Neural cell (in vitro differentiated cells): ENCODE measurements at regions not wholly inside any gene's neighbourhood (a gene's known extent, or its start where the extent isn't known, plus 50 kb on each side); places are given as distances from the start of the nearest gene placed in this dataset.

ENCODE experiments used
- H2AFZ ChIP-seq: fragments of 200-600, 300-800 bp; sonication (generic), shearing (Covaris generic); 2 replicates; pipeline ENCODE4 v1.6.0; 2014; ENCODE audit warnings: low read depth, mild to moderate bottlenecking, antibody characterized with exemption, low read length, moderate library complexity
- H3F3A ChIP-seq: fragments of 200-600 bp; shearing (Covaris generic); 2 replicates; pipeline ENCODE4 v1.6.1; 2016; ENCODE audit warnings: mild to moderate bottlenecking, moderate library complexity, mixed read lengths, antibody characterized with exemption, low read length; ENCODE audit not compliant: insufficient read depth, poor library complexity, severe bottlenecking
- H3K27ac ChIP-seq: fragments of 200-600, 300-800 bp; sonication (generic), shearing (Covaris generic); 2 replicates; pipeline ENCODE4 v1.5.1; 2014; ENCODE audit warnings: mild to moderate bottlenecking, low read length, moderate library complexity
- H3K27me3 ChIP-seq: fragments of 300-800, 200-600 bp; sonication (generic), shearing (Covaris generic); 2 replicates; pipeline ENCODE4 v1.6.0; 2014; ENCODE audit warnings: mild to moderate bottlenecking, low read depth, low read length, moderate library complexity; ENCODE audit not compliant: insufficient read depth
- H3K36me3 ChIP-seq: fragments of 300-800, 200-600 bp; sonication (generic), shearing (Covaris generic); 2 replicates; pipeline ENCODE4 v1.5.1; 2014; ENCODE audit warnings: mild to moderate bottlenecking, antibody characterized with exemption, low read length, moderate library complexity; ENCODE audit not compliant: insufficient read depth
- H3K4me2 ChIP-seq: fragments of 300-800, 200-600 bp; sonication (generic), shearing (Covaris generic); 2 replicates; pipeline ENCODE4 v1.6.0; 2014; ENCODE audit warnings: mild to moderate bottlenecking, low read length
- H3K4me3 ChIP-seq: fragments of 300-800, 200-600 bp; sonication (generic), shearing (Covaris generic); 2 replicates; pipeline ENCODE4 v1.5.1; 2014; ENCODE audit warnings: mild to moderate bottlenecking, low read length, moderate library complexity
- H3K79me2 ChIP-seq: fragments of 200-600 bp; shearing (Covaris generic); replicated peaks from 2 replicates; pipeline ENCODE4 v1.6.0; 2014; ENCODE audit warnings: mild to moderate bottlenecking, low read length, moderate library complexity; ENCODE audit not compliant: insufficient read depth
- H3K9ac ChIP-seq: fragments of 300-800, 200-600 bp; sonication (generic), shearing (Covaris generic); 2 replicates; pipeline ENCODE4 v1.6.1; 2016; ENCODE audit warnings: mild to moderate bottlenecking, low read length, mixed read lengths
- H3K9me2 ChIP-seq: fragments of 200-600 bp; shearing (Covaris generic); 2 replicates; pipeline ENCODE4 v1.6.1; 2016; ENCODE audit warnings: mild to moderate bottlenecking, low read length, mixed read lengths; ENCODE audit not compliant: insufficient read depth
- H3K9me3 ChIP-seq: fragments of 200-600, 300-800 bp; sonication (generic), shearing (Covaris generic); 2 replicates; pipeline ENCODE4 v1.6.1; 2016; ENCODE audit warnings: mild to moderate bottlenecking, mixed run types, low read length, moderate library complexity, mixed read lengths
- H4K20me1 ChIP-seq: fragments of 200-600 bp; shearing (Covaris generic); 2 replicates; pipeline ENCODE4 v1.6.1; 2016; ENCODE audit warnings: mild to moderate bottlenecking, mixed run types; ENCODE audit not compliant: insufficient read depth
- CTCF ChIP-seq: fragments of 450-650 bp; IDR thresholded peaks from 2 replicates; pipeline ENCODE4 v1.5.1; 2014; ENCODE audit warnings: antibody characterized with exemption, mild to moderate bottlenecking, moderate library complexity; ENCODE audit not compliant: poor library complexity, severe bottlenecking
- EP300 ChIP-seq: fragments of 450-650 bp; conservative IDR thresholded peaks from 2 replicates; pipeline ENCODE4 v1.6.1; 2014; ENCODE audit warnings: antibody characterized with exemption, mild to moderate bottlenecking, moderate library complexity; ENCODE audit not compliant: poor library complexity, severe bottlenecking
- EZH2 ChIP-seq: fragments of 200-600, 300-800 bp; shearing (Covaris generic), sonication (generic); IDR thresholded peaks from 2 replicates; pipeline ENCODE4 v1.6.1; 2014; ENCODE audit warnings: antibody characterized with exemption, low read length, borderline replicate concordance, mild to moderate bottlenecking; ENCODE audit not compliant: insufficient read depth, poor library complexity, severe bottlenecking
- MXI1 ChIP-seq: fragments of 450-650 bp; conservative IDR thresholded peaks from 2 replicates; pipeline ENCODE4 v1.6.1; 2014; ENCODE audit warnings: antibody characterized with exemption, mild to moderate bottlenecking; ENCODE audit not compliant: poor library complexity, severe bottlenecking
- POLR2AphosphoS5 ChIP-seq: IDR thresholded peaks from 2 replicates; pipeline ENCODE4 v1.6.1; 2012
- RAD21 ChIP-seq: fragments of 450-650 bp; conservative IDR thresholded peaks from 2 replicates; pipeline ENCODE4 v1.6.1; 2014; ENCODE audit warnings: antibody characterized with exemption, mild to moderate bottlenecking, moderate library complexity
- SMC3 ChIP-seq: fragments of 450-650 bp; conservative IDR thresholded peaks from 2 replicates; pipeline ENCODE4 v1.6.1; 2014; ENCODE audit warnings: antibody characterized with exemption, mild to moderate bottlenecking, moderate library complexity; ENCODE audit not compliant: poor library complexity
- TAF1 ChIP-seq: IDR thresholded peaks from 2 replicates; pipeline ENCODE4 v1.6.1; 2012; ENCODE audit warnings: low read depth
- TF ChIP-seq, protein P1 (sequence below): IDR thresholded peaks from 2 replicates; pipeline ENCODE4 v1.6.1; 2012; ENCODE audit warnings: borderline replicate concordance

GRCh38 chr18:68532328-68532885 lies 182.5 kb downstream of the TMX3 start:
- no peaks in the 10 kb centered on the region for H3K9me3 ChIP-seq
- H3K9ac ChIP-seq, result no peak overlapping the region
- H3F3A ChIP-seq, result no peaks in the 10 kb centered on the region
- H3K27me3 ChIP-seq, result no peaks in the 10 kb centered on the region
- H2AFZ ChIP-seq, result no peak overlapping the region
- no peaks in the 10 kb centered on the region for H3K36me3 ChIP-seq
- no peaks in the 10 kb centered on the region for H4K20me1 ChIP-seq
- H3K27ac ChIP-seq, result no peak overlapping the region
- no peak overlapping the region for H3K4me2 ChIP-seq
- H3K4me3 ChIP-seq, result no peak overlapping the region
- no peak for TF ChIP-seq CTCF
- no peak for TF ChIP-seq MXI1
- no peak for TF ChIP-seq TAF1
- no peak for TF ChIP-seq POLR2AphosphoS5
- TF ChIP-seq SMC3, result no peak
- TF ChIP-seq EZH2, result no peak
- no peak for TF ChIP-seq EP300
- TF ChIP-seq, protein P1, sequence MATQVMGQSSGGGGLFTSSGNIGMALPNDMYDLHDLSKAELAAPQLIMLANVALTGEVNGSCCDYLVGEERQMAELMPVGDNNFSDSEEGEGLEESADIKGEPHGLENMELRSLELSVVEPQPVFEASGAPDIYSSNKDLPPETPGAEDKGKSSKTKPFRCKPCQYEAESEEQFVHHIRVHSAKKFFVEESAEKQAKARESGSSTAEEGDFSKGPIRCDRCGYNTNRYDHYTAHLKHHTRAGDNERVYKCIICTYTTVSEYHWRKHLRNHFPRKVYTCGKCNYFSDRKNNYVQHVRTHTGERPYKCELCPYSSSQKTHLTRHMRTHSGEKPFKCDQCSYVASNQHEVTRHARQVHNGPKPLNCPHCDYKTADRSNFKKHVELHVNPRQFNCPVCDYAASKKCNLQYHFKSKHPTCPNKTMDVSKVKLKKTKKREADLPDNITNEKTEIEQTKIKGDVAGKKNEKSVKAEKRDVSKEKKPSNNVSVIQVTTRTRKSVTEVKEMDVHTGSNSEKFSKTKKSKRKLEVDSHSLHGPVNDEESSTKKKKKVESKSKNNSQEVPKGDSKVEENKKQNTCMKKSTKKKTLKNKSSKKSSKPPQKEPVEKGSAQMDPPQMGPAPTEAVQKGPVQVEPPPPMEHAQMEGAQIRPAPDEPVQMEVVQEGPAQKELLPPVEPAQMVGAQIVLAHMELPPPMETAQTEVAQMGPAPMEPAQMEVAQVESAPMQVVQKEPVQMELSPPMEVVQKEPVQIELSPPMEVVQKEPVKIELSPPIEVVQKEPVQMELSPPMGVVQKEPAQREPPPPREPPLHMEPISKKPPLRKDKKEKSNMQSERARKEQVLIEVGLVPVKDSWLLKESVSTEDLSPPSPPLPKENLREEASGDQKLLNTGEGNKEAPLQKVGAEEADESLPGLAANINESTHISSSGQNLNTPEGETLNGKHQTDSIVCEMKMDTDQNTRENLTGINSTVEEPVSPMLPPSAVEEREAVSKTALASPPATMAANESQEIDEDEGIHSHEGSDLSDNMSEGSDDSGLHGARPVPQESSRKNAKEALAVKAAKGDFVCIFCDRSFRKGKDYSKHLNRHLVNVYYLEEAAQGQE, result no peak
- no peak for TF ChIP-seq RAD21
- H3K79me2 ChIP-seq, result no peaks in the 10 kb centered on the region
- H3K9me2 ChIP-seq, result no peaks in the 10 kb centered on the region

GRCh38 chr18:68525091-68525490 lies 189.8 kb downstream of the TMX3 start:
- H3K27ac ChIP-seq, result no peak overlapping the region
- no peak for TF ChIP-seq SMC3
- H4K20me1 ChIP-seq, result no peaks in the 10 kb centered on the region
- H3K4me3 ChIP-seq, result no peak overlapping the region
- no peaks in the 10 kb centered on the region for H3K9me2 ChIP-seq
- H3K36me3 ChIP-seq, result no peaks in the 10 kb centered on the region
- no peaks in the 10 kb centered on the region for H3F3A ChIP-seq
- no peak overlapping the region for H3K9ac ChIP-seq
- no peaks in the 10 kb centered on the region for H3K9me3 ChIP-seq
- no peaks in the 10 kb centered on the region for H3K27me3 ChIP-seq
- H3K79me2 ChIP-seq, result no peaks in the 10 kb centered on the region
- no peak overlapping the region for H2AFZ ChIP-seq
- H3K4me2 ChIP-seq, result no peak overlapping the region
